Type B pancreatic cell (in vitro differentiated cells): ENCODE measurements at regions not wholly inside any gene's neighbourhood (a gene's known extent, or its start where the extent isn't known, plus 50 kb on each side); places are given as distances from the start of the nearest gene placed in this dataset.

Experiments
- DNase-seq: peaks from one replicate; pipeline ENCODE4 v3.0.0; 2021; ENCODE audit warnings: mixed read lengths; ENCODE audit not compliant: unreplicated experiment; ENCODE audit errors: extremely low spot score
- H3K27ac Mint-ChIP-seq: 2 replicates; pipeline ENCODE4 v1.8.0; 2021; ENCODE audit warnings: mild to moderate bottlenecking, mixed read lengths
- H3K27me3 Mint-ChIP-seq: 2 replicates; pipeline ENCODE4 v1.8.0; 2021; ENCODE audit warnings: mixed read lengths
- H3K36me3 Mint-ChIP-seq: 2 replicates; pipeline ENCODE4 v1.8.0; 2021; ENCODE audit warnings: mixed read lengths
- H3K4me1 Mint-ChIP-seq: one replicate; pipeline ENCODE4 v1.8.0; 2021; ENCODE audit warnings: mixed read lengths; ENCODE audit not compliant: unreplicated experiment
- H3K4me3 Mint-ChIP-seq: 2 replicates; pipeline ENCODE4 v1.8.0; 2021; ENCODE audit warnings: mild to moderate bottlenecking, mixed read lengths
- H3K9me3 Mint-ChIP-seq: 2 replicates; pipeline ENCODE4 v1.8.0; 2021; ENCODE audit warnings: mixed read lengths
- TF ChIP-seq, protein P1 (sequence below): fragments of 200-600 bp; sonication (generic); conservative IDR thresholded peaks from 2 replicates; pipeline ENCODE4 v1.5.0; 2021; ENCODE audit warnings: antibody characterized with exemption, mild to moderate bottlenecking

GRCh38 chr2:224187220-224187619 lies 148.1 kb upstream of the SERPINE2 start:
- Mint-ChIP-seq H3K27me3 (peaks cover 3% of the 10 kb centered on the region), H3K9me3 (peaks cover 4% of the 10 kb centered on the region), H3K4me1 (peaks cover 12% of the 10 kb centered on the region), H3K36me3 (no peaks in the 10 kb centered on the region), H3K4me3 (no peak overlapping the region), H3K27ac (no peak overlapping the region)
- DNase-seq = no peak
- TF ChIP-seq, protein P1, sequence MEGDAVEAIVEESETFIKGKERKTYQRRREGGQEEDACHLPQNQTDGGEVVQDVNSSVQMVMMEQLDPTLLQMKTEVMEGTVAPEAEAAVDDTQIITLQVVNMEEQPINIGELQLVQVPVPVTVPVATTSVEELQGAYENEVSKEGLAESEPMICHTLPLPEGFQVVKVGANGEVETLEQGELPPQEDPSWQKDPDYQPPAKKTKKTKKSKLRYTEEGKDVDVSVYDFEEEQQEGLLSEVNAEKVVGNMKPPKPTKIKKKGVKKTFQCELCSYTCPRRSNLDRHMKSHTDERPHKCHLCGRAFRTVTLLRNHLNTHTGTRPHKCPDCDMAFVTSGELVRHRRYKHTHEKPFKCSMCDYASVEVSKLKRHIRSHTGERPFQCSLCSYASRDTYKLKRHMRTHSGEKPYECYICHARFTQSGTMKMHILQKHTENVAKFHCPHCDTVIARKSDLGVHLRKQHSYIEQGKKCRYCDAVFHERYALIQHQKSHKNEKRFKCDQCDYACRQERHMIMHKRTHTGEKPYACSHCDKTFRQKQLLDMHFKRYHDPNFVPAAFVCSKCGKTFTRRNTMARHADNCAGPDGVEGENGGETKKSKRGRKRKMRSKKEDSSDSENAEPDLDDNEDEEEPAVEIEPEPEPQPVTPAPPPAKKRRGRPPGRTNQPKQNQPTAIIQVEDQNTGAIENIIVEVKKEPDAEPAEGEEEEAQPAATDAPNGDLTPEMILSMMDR = no peak

GRCh38 chr2:224185023-224185601 lies 146.0 kb upstream of the SERPINE2 start:
- TF ChIP-seq, protein P1 = no peak
- Mint-ChIP-seq H3K36me3 (no peaks in the 10 kb centered on the region), H3K4me1 (peaks cover 12% of the 10 kb centered on the region), H3K4me3 (no peak overlapping the region), H3K9me3 (peaks cover 4% of the 10 kb centered on the region), H3K27ac (no peak overlapping the region), H3K27me3 (peaks cover 12% of the 10 kb centered on the region)
- no peak for DNase-seq

- Mint-ChIP-seq H3K36me3 (no peaks in the 10 kb centered on the region), H3K4me1 (peaks cover 5% of the 10 kb centered on the region), H3K27ac (no peak overlapping the region), H3K27me3 (peaks cover 9% of the 10 kb centered on the region), H3K4me3 (no peak overlapping the region), H3K9me3 (peaks cover 4% of the 10 kb centered on the region)
- TF ChIP-seq, protein P1 = no peak
- no peak for DNase-seq
Measured at GRCh38 chr2:224183086-224183485, 144.0 kb upstream of the SERPINE2 start.

DNA sequence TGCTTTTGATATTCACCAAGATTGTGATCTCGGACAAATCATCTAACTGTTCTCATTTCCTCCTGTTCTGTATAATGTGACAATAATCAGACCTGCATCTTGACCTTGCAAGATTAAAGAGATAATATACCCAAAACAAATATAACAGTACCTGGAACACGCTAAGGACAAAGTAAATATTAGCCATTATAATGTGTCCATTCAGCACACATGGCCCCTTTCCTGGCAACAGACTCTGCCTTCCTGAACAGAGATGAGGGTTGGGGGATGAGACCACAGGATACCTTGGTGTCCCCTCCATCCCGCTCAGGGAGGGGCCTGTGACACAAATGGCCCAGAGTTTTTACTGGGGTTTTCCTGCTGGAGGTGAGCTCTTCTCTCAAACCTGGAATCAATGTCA lies 143.4 kb upstream of the SERPINE2 start:
- Mint-ChIP-seq H3K27ac (no peak overlapping the region), H3K9me3 (peaks cover 4% of the 10 kb centered on the region), H3K36me3 (no peaks in the 10 kb centered on the region), H3K27me3 (peaks cover 9% of the 10 kb centered on the region), H3K4me1 (peaks cover 5% of the 10 kb centered on the region), H3K4me3 (no peak overlapping the region)
- no peak for DNase-seq
- TF ChIP-seq, protein P1 = no peak

GRCh38 chr2:224181534-224182155 lies 142.6 kb upstream of the SERPINE2 start:
- no peaks in the 10 kb centered on the region for H3K36me3 Mint-ChIP-seq
- no peak for DNase-seq
- peaks cover 4% of the 10 kb centered on the region for H3K9me3 Mint-ChIP-seq
- TF ChIP-seq, protein P1 = no peak
- H3K27me3 Mint-ChIP-seq = peaks cover 13% of the 10 kb centered on the region
- H3K4me1 Mint-ChIP-seq = peaks cover 5% of the 10 kb centered on the region
- no peak overlapping the region for H3K27ac Mint-ChIP-seq
- H3K4me3 Mint-ChIP-seq = no peak overlapping the region
